IMR-90 (cell line): ENCODE measurements at regions not wholly inside any gene's neighbourhood (a gene's known extent, or its start where the extent isn't known, plus 50 kb on each side); places are given as distances from the start of the nearest gene placed in this dataset.

Experiments
- ATAC-seq: fragments of 200-7000 bp; cut with Tn5 transposase; 2 replicates; pipeline ENCODE4 v1.9.1; 2020; ENCODE audit warnings: low read depth, mild to moderate bottlenecking, moderate library complexity
- BruUV-seq: library from RNA; stranded (reverse); fragments of 400-500 nt; replicated peaks from 2 replicates; lab custom pipeline; 2021; lab: Mats Ljungman, UMichigan
- CTCF ChIA-PET: fragments of 300-600 bp; formaldehyde crosslinking; extraction: SDS; loops from one replicate; lab custom pipeline; 2021; ENCODE audit warnings: antibody characterized with exemption; lab: Yijun Ruan, JAX
- POLR2A ChIA-PET: fragments of 300-600 bp; sonication (Branson Sonifier 250); formaldehyde crosslinking; loops from one replicate; lab custom pipeline; 2022; ENCODE audit warnings: antibody characterized with exemption; ENCODE audit not compliant: unreplicated experiment; lab: Charles Lee
- DNase-seq: peaks from one replicate; pipeline ENCODE4 v3.0.0; 2013
- H2AFZ ChIP-seq: replicated peaks from 2 replicates; pipeline ENCODE3; 2013; ENCODE audit warnings: low read length, mild to moderate bottlenecking; ENCODE audit not compliant: poor library complexity
- H2AK5ac ChIP-seq: 2 replicates; pipeline ENCODE4 v1.6.1; 2013; ENCODE audit warnings: low read depth, low read length, inconsistent platforms
- H2AK9ac ChIP-seq: replicated peaks from 2 replicates; pipeline ENCODE3; 2013; ENCODE audit warnings: mild to moderate bottlenecking, low read depth, low read length, moderate library complexity; ENCODE audit not compliant: poor library complexity
- H2BK120ac ChIP-seq: 2 replicates; pipeline ENCODE4 v1.6.1; 2013; ENCODE audit warnings: low read depth, low read length, inconsistent platforms
- H2BK15ac ChIP-seq: 3 replicates; pipeline ENCODE4 v1.6.1; 2013; ENCODE audit warnings: low read depth, low read length, inconsistent platforms
- H2BK20ac ChIP-seq: 2 replicates; pipeline ENCODE4 v1.6.1; 2013; ENCODE audit warnings: low read depth, mild to moderate bottlenecking, inconsistent platforms, low read length, moderate library complexity
- H2BK5ac ChIP-seq: 2 replicates; pipeline ENCODE4 v1.6.1; 2013; ENCODE audit warnings: mild to moderate bottlenecking, low read depth, low read length, inconsistent platforms; ENCODE audit not compliant: poor library complexity, severe bottlenecking
- H3K14ac ChIP-seq: replicated peaks from 2 replicates; pipeline ENCODE4 v1.6.1; 2013; ENCODE audit warnings: low read depth, low read length, inconsistent platforms
- H3K18ac ChIP-seq: 2 replicates; pipeline ENCODE4 v1.6.1; 2013; ENCODE audit warnings: low read depth, low read length, control low read depth
- H3K23ac ChIP-seq: 2 replicates; pipeline ENCODE4 v1.6.1; 2013; ENCODE audit warnings: low read depth, low read length, inconsistent platforms
- H3K27ac ChIP-seq: 2 replicates; pipeline ENCODE4 v1.5.1; 2013; ENCODE audit warnings: mild to moderate bottlenecking, control low read depth, low read length; ENCODE audit not compliant: insufficient read depth
- H3K27me3 ChIP-seq: 2 replicates; pipeline ENCODE4 v1.6.1; 2013; ENCODE audit warnings: low read length; ENCODE audit not compliant: control insufficient read depth, insufficient read depth
- H3K36me3 ChIP-seq: 2 replicates; pipeline ENCODE4 v1.6.1; 2013; ENCODE audit warnings: low read length, mixed read lengths; ENCODE audit not compliant: control insufficient read depth, insufficient read depth
- H3K4ac ChIP-seq: 2 replicates; pipeline ENCODE4 v1.6.1; 2013; ENCODE audit warnings: low read depth, low read length, inconsistent platforms
- H3K4me1 ChIP-seq: 2 replicates; pipeline ENCODE4 v1.6.1; 2013; ENCODE audit warnings: low read length, mixed read lengths; ENCODE audit not compliant: control insufficient read depth, insufficient read depth
- H3K4me2 ChIP-seq: 2 replicates; pipeline ENCODE4 v1.6.1; 2013; ENCODE audit warnings: low read depth, mild to moderate bottlenecking, control low read depth, low read length, moderate library complexity
- H3K4me3 ChIP-seq: 2 replicates; pipeline ENCODE4 v1.5.1; 2013; ENCODE audit warnings: low read depth, mild to moderate bottlenecking, control low read depth, low read length, moderate library complexity; ENCODE audit not compliant: insufficient read depth
- H3K56ac ChIP-seq: 2 replicates; pipeline ENCODE4 v1.6.1; 2013; ENCODE audit warnings: low read length, inconsistent platforms; ENCODE audit not compliant: insufficient read depth; ENCODE audit errors: extremely low read depth
- H3K79me1 ChIP-seq, 2 experiments: 2 replicates each; pipeline ENCODE4 v1.6.1; 2013; ENCODE audit warnings: low read length in 2 of 2, inconsistent platforms in 1 of 2, low read depth in 1 of 2
- H3K9ac ChIP-seq: 2 replicates; pipeline ENCODE4 v1.6.1; 2013; ENCODE audit warnings: low read depth, low read length, control low read depth
- H3K9me1 ChIP-seq: 2 replicates; pipeline ENCODE4 v1.6.1; 2013; ENCODE audit warnings: low read length, inconsistent platforms; ENCODE audit not compliant: insufficient read depth
- H3K9me3 ChIP-seq: 2 replicates; pipeline ENCODE4 v1.6.1; 2013; ENCODE audit warnings: low read length; ENCODE audit not compliant: control insufficient read depth, insufficient read depth
- H4K20me1 ChIP-seq: 2 replicates; pipeline ENCODE4 v1.6.1; 2013; ENCODE audit warnings: low read length, inconsistent platforms; ENCODE audit not compliant: insufficient read depth
- H4K5ac ChIP-seq: 2 replicates; pipeline ENCODE4 v1.6.1; 2013; ENCODE audit warnings: mild to moderate bottlenecking, low read depth, low read length, control low read depth
- H4K8ac ChIP-seq, 2 experiments: 2 replicates each; pipeline ENCODE4 v1.6.1; 2013; ENCODE audit warnings: low read depth in 2 of 2, low read length in 2 of 2, control low read depth in 1 of 2, inconsistent platforms in 1 of 2
- H4K91ac ChIP-seq: 2 replicates; pipeline ENCODE4 v1.6.1; 2013; ENCODE audit warnings: low read depth, low read length, inconsistent platforms; ENCODE audit not compliant: insufficient read depth
- BHLHE40 ChIP-seq: fragments of 150-350 bp; IDR thresholded peaks from 2 replicates; pipeline ENCODE4 v1.6.1; 2016; ENCODE audit warnings: mild to moderate bottlenecking, low read depth, low read length
- CEBPB ChIP-seq: IDR thresholded peaks from 2 replicates; pipeline ENCODE4 v1.6.1; 2012; ENCODE audit warnings: low read depth, low read length, improper control_type of control experiment
- CHD1 ChIP-seq: IDR thresholded peaks from 2 replicates; pipeline ENCODE4 v1.6.1; 2012; ENCODE audit warnings: low read depth, low read length, improper control_type of control experiment
- CTCF ChIP-seq: conservative IDR thresholded peaks from 2 replicates; pipeline ENCODE4 v1.5.1; 2012; ENCODE audit warnings: mild to moderate bottlenecking, low read depth, low read length, improper control_type of control experiment
- FOS ChIP-seq: fragments of 150-350 bp; IDR thresholded peaks from 2 replicates; pipeline ENCODE4 v1.6.1; 2016; ENCODE audit warnings: low read depth, low read length
- MAFK ChIP-seq: IDR thresholded peaks from 2 replicates; pipeline ENCODE4 v1.6.1; 2012; ENCODE audit warnings: low read depth, low read length, improper control_type of control experiment
- MAZ ChIP-seq: IDR thresholded peaks from 2 replicates; pipeline ENCODE4 v1.6.1; 2012; ENCODE audit warnings: low read depth, mild to moderate bottlenecking, low read length, improper control_type of control experiment, moderate library complexity, borderline replicate concordance
- MXI1 ChIP-seq: IDR thresholded peaks from 2 replicates; pipeline ENCODE4 v1.6.1; 2012; ENCODE audit warnings: low read depth, mild to moderate bottlenecking, low read length, moderate library complexity, borderline replicate concordance
- NFE2L2 ChIP-seq: fragments of 150-350 bp; IDR thresholded peaks from 2 replicates; pipeline ENCODE4 v1.6.1; 2016; ENCODE audit warnings: low read depth, mild to moderate bottlenecking, low read length
- POLR2A ChIP-seq: IDR thresholded peaks from 2 replicates; pipeline ENCODE4 v1.6.1; 2012; ENCODE audit warnings: mild to moderate bottlenecking, low read depth, low read length
- RAD21 ChIP-seq: IDR thresholded peaks from 2 replicates; pipeline ENCODE4 v1.6.1; 2012; ENCODE audit warnings: low read length, improper control_type of control experiment
- RCOR1 ChIP-seq: IDR thresholded peaks from 2 replicates; pipeline ENCODE4 v1.6.1; 2012; ENCODE audit warnings: mild to moderate bottlenecking, low read length, improper control_type of control experiment; ENCODE audit not compliant: insufficient replicate concordance
- RFX5 ChIP-seq: IDR thresholded peaks from 2 replicates; pipeline ENCODE4 v1.8.0; 2012; ENCODE audit warnings: low read depth, mild to moderate bottlenecking, low read length, moderate library complexity
- SMC3 ChIP-seq: fragments of 150-350 bp; IDR thresholded peaks from 2 replicates; pipeline ENCODE4 v1.6.1; 2016; ENCODE audit warnings: low read depth, mild to moderate bottlenecking, antibody characterized with exemption, low read length, moderate library complexity
- USF2 ChIP-seq: fragments of 150-350 bp; IDR thresholded peaks from 2 replicates; pipeline ENCODE4 v1.6.1; 2017; ENCODE audit warnings: mild to moderate bottlenecking, antibody characterized with exemption, low read length, low read depth
- WGBS, 2 experiments: methylation state at CpG; one replicate each; pipeline versions ENCODE4 v1.1.5 to v1.1.7; 2013; ENCODE audit warnings: missing lambda C conversion rate in 2 of 2; ENCODE audit not compliant: insufficient read length in 1 of 2; ENCODE audit errors: extremely low coverage in 2 of 2; 5-methylcytosine and 5-hydroxymethylcytosine counted together
- dilution Hi-C: fragments of 300-500 bp; cut with HindIII; formaldehyde crosslinking; loops from one replicate; pipeline ENCODE4 v1.14.3; 2018; ENCODE audit warnings: low sequenced_read_pairs; ENCODE audit not compliant: unreplicated experiment
- in situ Hi-C: fragments of 300-500 bp; cut with MboI; formaldehyde crosslinking; loops from 3 replicates; pipeline ENCODE4 v1.14.3; 2019; ENCODE audit warnings: low sequenced_read_pairs, inconsistent platforms, mixed read lengths
- intact Hi-C: fragments of 100-400 bp; cut with micrococcal nuclease; formaldehyde crosslinking; loops from 2 replicates; pipeline ENCODE4 v1.10.0; 2022
- TF ChIP-seq, protein P1 (sequence below): fragments of 150-350 bp; IDR thresholded peaks from 2 replicates; pipeline ENCODE4 v1.6.1; 2016; ENCODE audit warnings: low read depth, mild to moderate bottlenecking, low read length, moderate library complexity, borderline replicate concordance

DNA sequence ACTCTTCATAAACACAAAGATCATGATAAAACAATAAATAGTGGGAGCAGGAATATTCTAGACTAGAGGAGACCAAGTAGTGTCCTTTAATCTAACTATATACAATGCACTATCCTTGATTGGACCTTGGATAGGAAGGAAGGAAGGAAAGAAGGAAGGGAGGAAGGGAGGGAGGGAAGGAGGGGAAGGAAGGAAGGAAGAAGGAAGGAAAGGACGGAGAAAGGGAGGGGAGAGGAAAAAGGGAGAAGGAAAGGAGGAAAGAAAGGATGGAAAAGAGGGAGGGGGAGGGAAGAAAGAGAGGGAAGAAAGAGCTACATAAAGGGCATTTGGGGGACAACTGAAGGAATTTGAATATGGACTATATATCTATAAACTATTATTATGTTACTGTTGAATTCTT lies 95.0 kb upstream of the SMARCAD1 start:
- CTCF ChIA-PET = no interaction called here
- H2BK120ac ChIP-seq = no peak overlapping the region
- H3K9ac ChIP-seq = no peak overlapping the region
- H3K79me1 ChIP-seq = no peaks in the 10 kb centered on the region
- H3K27me3 ChIP-seq = no peaks in the 10 kb centered on the region
- H3K27ac ChIP-seq = no peak overlapping the region
- no peak overlapping the region for H3K56ac ChIP-seq
- in situ Hi-C loops (no loop called here), dilution Hi-C loops (no loop called here), intact Hi-C loops (no loop called here)
- WGBS, 2 experiments = no CpG with 5 or more reads among the region's 1 CpG
- no peak overlapping the region for H3K14ac ChIP-seq
- H3K18ac ChIP-seq = no peak overlapping the region
- no peak overlapping the region for H4K8ac ChIP-seq
- H3K4me3 ChIP-seq = no peak overlapping the region
- no peak overlapping the region for H2AFZ ChIP-seq
- H4K20me1 ChIP-seq = no peaks in the 10 kb centered on the region
- no peak for ATAC-seq
- no peak overlapping the region for H2AK5ac ChIP-seq
- no peak overlapping the region for H2BK20ac ChIP-seq
- POLR2A ChIA-PET = no interaction called here
- H3K36me3 ChIP-seq = no peaks in the 10 kb centered on the region
- H2BK5ac ChIP-seq = no peak overlapping the region
- no peak overlapping the region for H2AK9ac ChIP-seq
- no peak overlapping the region for H4K5ac ChIP-seq
- H3K4me2 ChIP-seq = no peak overlapping the region
- H2BK15ac ChIP-seq = no peak overlapping the region
- no peaks in the 10 kb centered on the region for H3K4me1 ChIP-seq
- TF ChIP-seq USF2 = no peak
- TF ChIP-seq MAZ = no peak
- no peak for TF ChIP-seq POLR2A
- TF ChIP-seq CTCF = no peak
- TF ChIP-seq CHD1 = no peak
- no peak for TF ChIP-seq BHLHE40
- no peak for TF ChIP-seq RCOR1
- TF ChIP-seq RFX5 = no peak
- no peak for TF ChIP-seq MXI1
- TF ChIP-seq CEBPB = no peak
- TF ChIP-seq NFE2L2 = no peak
- TF ChIP-seq FOS = no peak
- no peak for TF ChIP-seq RAD21
- no peak for TF ChIP-seq SMC3
- TF ChIP-seq MAFK = no peak
- TF ChIP-seq, protein P1, sequence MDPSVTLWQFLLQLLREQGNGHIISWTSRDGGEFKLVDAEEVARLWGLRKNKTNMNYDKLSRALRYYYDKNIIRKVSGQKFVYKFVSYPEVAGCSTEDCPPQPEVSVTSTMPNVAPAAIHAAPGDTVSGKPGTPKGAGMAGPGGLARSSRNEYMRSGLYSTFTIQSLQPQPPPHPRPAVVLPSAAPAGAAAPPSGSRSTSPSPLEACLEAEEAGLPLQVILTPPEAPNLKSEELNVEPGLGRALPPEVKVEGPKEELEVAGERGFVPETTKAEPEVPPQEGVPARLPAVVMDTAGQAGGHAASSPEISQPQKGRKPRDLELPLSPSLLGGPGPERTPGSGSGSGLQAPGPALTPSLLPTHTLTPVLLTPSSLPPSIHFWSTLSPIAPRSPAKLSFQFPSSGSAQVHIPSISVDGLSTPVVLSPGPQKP = no peak
- no TSS peak for BruUV-seq
- H3K4ac ChIP-seq = no peak overlapping the region
- no peaks in the 10 kb centered on the region for H3K9me3 ChIP-seq
- no peaks in the 10 kb centered on the region for H3K9me1 ChIP-seq
- no peak overlapping the region for H4K91ac ChIP-seq
- DNase-seq = no peak
- no peak overlapping the region for H3K23ac ChIP-seq
